HCT116 (cell line): ENCODE measurements at regions not wholly inside any gene's neighbourhood (a gene's known extent, or its start where the extent isn't known, plus 50 kb on each side); places are given as distances from the start of the nearest gene placed in this dataset.

Experiments used
- ATAC-seq: fragments of 200-7000 bp; cut with Tn5 transposase; 2 replicates; pipeline ENCODE4 v1.9.1; 2020; ENCODE audit warnings: mild to moderate bottlenecking, moderate library complexity
- BruUV-seq: library from RNA; stranded (reverse); fragments of 400-500 nt; replicated peaks from 2 replicates; lab custom pipeline; 2021; lab: Mats Ljungman, UMichigan
- CTCF ChIA-PET: fragments of 300-600 bp; sonication (Branson Sonifier 250); formaldehyde crosslinking; loops from one replicate; lab custom pipeline; 2021; ENCODE audit warnings: antibody characterized with exemption; lab: Charles Lee
- POLR2A ChIA-PET: fragments of 300-600, 350-600 bp; sonication (Branson Sonifier 250); formaldehyde crosslinking; loops from one replicate; lab custom pipeline; 2021; ENCODE audit warnings: antibody characterized with exemption; lab: Charles Lee
- RAD21 ChIA-PET, 2 experiments: fragments of 300-600 bp; sonication (Branson Sonifier 250); formaldehyde crosslinking; loops; one replicate each; lab custom pipeline; 2023; ENCODE audit warnings: low total read pairs in 2 of 2; ENCODE audit not compliant: uncharacterized antibody in 2 of 2, unreplicated experiment in 2 of 2, low non-redundant PET in 1 of 2; lab: Charles Lee
- DNase-seq: peaks from one replicate; pipeline ENCODE4 v3.0.0-alpha.2; 2010; ENCODE audit warnings: low read depth, low spot score
- H2AFZ ChIP-seq: fragments of 200-600 bp; shearing (Covaris generic), sonication (generic); 2 replicates; pipeline ENCODE4 v1.6.1; 2017; ENCODE audit warnings: low read depth, mixed run types, mixed read lengths, antibody characterized with exemption, low read length; ENCODE audit not compliant: poor library complexity, severe bottlenecking
- H3K27ac ChIP-seq: 2 replicates; pipeline ENCODE4 v1.5.1; 2012; ENCODE audit warnings: low read depth, low read length
- H3K27me3 ChIP-seq: fragments of 200-600 bp; sonication (generic); 2 replicates; pipeline ENCODE4 v1.6.1; 2016; ENCODE audit warnings: mixed run types, low read length, mixed read lengths; ENCODE audit not compliant: insufficient read depth
- H3K36me3 ChIP-seq, 2 experiments: fragments of 200-500 bp in 1 of 2; fragments of 200-600 bp in 1 of 2; sonication (Bioruptor generic) in 1 of 2; sonication (generic) in 1 of 2; 2 replicates each; pipeline versions ENCODE4 v1.5.1 to v1.6.1; 2014 to 2016; ENCODE audit warnings: low read length in 2 of 2, inconsistent platforms in 1 of 2, mixed read lengths in 1 of 2, mixed run types in 1 of 2; ENCODE audit not compliant: insufficient read depth in 2 of 2, control insufficient read depth in 1 of 2
- H3K4me1 ChIP-seq, 2 experiments: fragments of 200-600 bp in 1 of 2; sonication (generic) in 1 of 2; 2 replicates each; pipeline versions ENCODE4 v1.5.1 to v1.6.1; 2012 to 2017; ENCODE audit warnings: low read length in 2 of 2, inconsistent platforms in 1 of 2, mild to moderate bottlenecking in 1 of 2, mixed read lengths in 1 of 2, mixed run types in 1 of 2, moderate library complexity in 1 of 2; ENCODE audit not compliant: insufficient read depth in 2 of 2, control insufficient read depth in 1 of 2
- H3K4me2 ChIP-seq: fragments of 200-600 bp; sonication (generic); 2 replicates; pipeline ENCODE4 v1.6.1; 2017; ENCODE audit warnings: mixed run types, low read length, mixed read lengths
- H3K4me3 ChIP-seq, 2 experiments: fragments of 200-600 bp in 1 of 2; sonication (generic) in 1 of 2; replicated peaks in 1 of 2; 2 replicates each; pipeline ENCODE4 v1.5.1; 2011 to 2016; ENCODE audit warnings: low read length in 2 of 2, control low read depth in 1 of 2, low read depth in 1 of 2, mild to moderate bottlenecking in 1 of 2, mixed read lengths in 1 of 2, mixed run types in 1 of 2
- H3K79me2 ChIP-seq: fragments of 200-600 bp; sonication (generic); 2 replicates; pipeline ENCODE4 v1.6.1; 2017; ENCODE audit warnings: mild to moderate bottlenecking, mixed run types, low read length, moderate library complexity, mixed read lengths; ENCODE audit not compliant: insufficient read depth
- H3K9ac ChIP-seq: fragments of 200-600 bp; sonication (generic); 2 replicates; pipeline ENCODE4 v1.6.1; 2016; ENCODE audit warnings: low read length, mixed read lengths
- H3K9me2 ChIP-seq: fragments of 200-600 bp; sonication (generic), shearing (Covaris generic); 2 replicates; pipeline ENCODE4 v1.6.1; 2017; ENCODE audit warnings: mixed run types, mild to moderate bottlenecking, moderate library complexity; ENCODE audit not compliant: insufficient read depth
- H3K9me3 ChIP-seq, 2 experiments: fragments of 200-500 bp in 1 of 2; fragments of 200-600 bp in 1 of 2; sonication (Bioruptor generic) in 1 of 2; sonication (generic) in 1 of 2; 2 replicates each; pipeline ENCODE4 v1.6.1; 2014 to 2017; ENCODE audit warnings: low read length in 2 of 2, mixed read lengths in 2 of 2, inconsistent platforms in 1 of 2, low read depth in 1 of 2, mild to moderate bottlenecking in 1 of 2, mixed run types in 1 of 2, moderate library complexity in 1 of 2; ENCODE audit not compliant: control insufficient read depth in 1 of 2, insufficient read depth in 1 of 2
- H4K20me1 ChIP-seq: fragments of 200-600 bp; sonication (generic), shearing (Covaris generic); 2 replicates; pipeline ENCODE4 v1.6.1; 2017; ENCODE audit warnings: mixed run types, mild to moderate bottlenecking, moderate library complexity; ENCODE audit not compliant: insufficient read depth
- CBX3 ChIP-seq: IDR thresholded peaks from 2 replicates; pipeline ENCODE4 v1.6.1; 2012; ENCODE audit warnings: low read depth
- CEBPB ChIP-seq: IDR thresholded peaks from 2 replicates; pipeline ENCODE4 v1.6.1; 2012; ENCODE audit warnings: low read depth
- FOSL1 ChIP-seq: IDR thresholded peaks from 2 replicates; pipeline ENCODE4 v1.6.1; 2012; ENCODE audit warnings: low read depth
- JUND ChIP-seq: IDR thresholded peaks from 2 replicates; pipeline ENCODE4 v1.6.1; 2012
- POLR2A ChIP-seq: IDR thresholded peaks from 2 replicates; pipeline ENCODE4 v1.7.0; 2011; ENCODE audit warnings: borderline replicate concordance; ENCODE audit not compliant: insufficient read depth, insufficient read length; ENCODE audit errors: extremely low read depth
- POLR2AphosphoS5 ChIP-seq: IDR thresholded peaks from 2 replicates; pipeline ENCODE4 v1.6.1; 2011; ENCODE audit warnings: mild to moderate bottlenecking, low read depth, low read length, moderate library complexity
- SIN3A ChIP-seq: IDR thresholded peaks from 2 replicates; pipeline ENCODE4 v1.6.1; 2012; ENCODE audit warnings: low read depth
- SP1 ChIP-seq: IDR thresholded peaks from 2 replicates; pipeline ENCODE4 v1.6.1; 2012; ENCODE audit warnings: low read depth
- SRF ChIP-seq: IDR thresholded peaks from 2 replicates; pipeline ENCODE4 v1.6.1; 2012; ENCODE audit warnings: low read depth
- TCF7L2 ChIP-seq: IDR thresholded peaks from 2 replicates; pipeline ENCODE4 v1.7.0; 2011; ENCODE audit warnings: borderline replicate concordance, inconsistent platforms; ENCODE audit not compliant: insufficient read depth, insufficient read length; ENCODE audit errors: extremely low read depth
- ZNF274 ChIP-seq: fragments of 200-500 bp; sonication (Bioruptor generic); IDR thresholded peaks from 2 replicates; pipeline ENCODE4 v1.6.1; 2014; ENCODE audit warnings: mild to moderate bottlenecking, low read depth, low read length, inconsistent platforms
- intact Hi-C: fragments of 100-400 bp; cut with micrococcal nuclease; formaldehyde crosslinking; loops from 2 replicates; pipeline ENCODE4 v1.10.0; 2022
- TF ChIP-seq, protein P1 (sequence below): IDR thresholded peaks from 2 replicates; pipeline ENCODE4 v1.6.1; 2012; ENCODE audit warnings: low read depth
- TF ChIP-seq, protein P2 (sequence below): IDR thresholded peaks from 2 replicates; pipeline ENCODE4 v1.6.1; 2012
- TF ChIP-seq, protein P3 (sequence below): IDR thresholded peaks from 2 replicates; pipeline ENCODE4 v1.6.1; 2012

DNA sequence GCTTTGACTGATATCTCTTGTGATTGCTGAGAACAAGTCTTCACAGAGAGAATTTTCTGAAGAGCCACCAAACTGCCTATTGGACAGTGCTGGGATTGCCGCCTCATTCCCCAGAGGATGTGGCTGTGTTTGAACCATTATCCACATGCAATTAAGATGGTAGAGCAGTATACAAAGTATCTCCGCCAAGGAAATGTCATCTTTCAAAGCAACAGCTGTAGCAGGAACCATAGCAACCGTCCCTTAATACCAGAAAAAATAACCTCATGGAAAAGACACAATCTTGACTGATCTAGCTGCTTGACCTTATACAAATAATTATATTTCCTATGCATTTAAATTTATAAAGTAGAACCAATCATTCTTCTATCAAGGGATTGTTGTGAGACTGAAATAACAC is 772.6 kb upstream of the FAM98A start (continued):
- TF ChIP-seq, protein P1, sequence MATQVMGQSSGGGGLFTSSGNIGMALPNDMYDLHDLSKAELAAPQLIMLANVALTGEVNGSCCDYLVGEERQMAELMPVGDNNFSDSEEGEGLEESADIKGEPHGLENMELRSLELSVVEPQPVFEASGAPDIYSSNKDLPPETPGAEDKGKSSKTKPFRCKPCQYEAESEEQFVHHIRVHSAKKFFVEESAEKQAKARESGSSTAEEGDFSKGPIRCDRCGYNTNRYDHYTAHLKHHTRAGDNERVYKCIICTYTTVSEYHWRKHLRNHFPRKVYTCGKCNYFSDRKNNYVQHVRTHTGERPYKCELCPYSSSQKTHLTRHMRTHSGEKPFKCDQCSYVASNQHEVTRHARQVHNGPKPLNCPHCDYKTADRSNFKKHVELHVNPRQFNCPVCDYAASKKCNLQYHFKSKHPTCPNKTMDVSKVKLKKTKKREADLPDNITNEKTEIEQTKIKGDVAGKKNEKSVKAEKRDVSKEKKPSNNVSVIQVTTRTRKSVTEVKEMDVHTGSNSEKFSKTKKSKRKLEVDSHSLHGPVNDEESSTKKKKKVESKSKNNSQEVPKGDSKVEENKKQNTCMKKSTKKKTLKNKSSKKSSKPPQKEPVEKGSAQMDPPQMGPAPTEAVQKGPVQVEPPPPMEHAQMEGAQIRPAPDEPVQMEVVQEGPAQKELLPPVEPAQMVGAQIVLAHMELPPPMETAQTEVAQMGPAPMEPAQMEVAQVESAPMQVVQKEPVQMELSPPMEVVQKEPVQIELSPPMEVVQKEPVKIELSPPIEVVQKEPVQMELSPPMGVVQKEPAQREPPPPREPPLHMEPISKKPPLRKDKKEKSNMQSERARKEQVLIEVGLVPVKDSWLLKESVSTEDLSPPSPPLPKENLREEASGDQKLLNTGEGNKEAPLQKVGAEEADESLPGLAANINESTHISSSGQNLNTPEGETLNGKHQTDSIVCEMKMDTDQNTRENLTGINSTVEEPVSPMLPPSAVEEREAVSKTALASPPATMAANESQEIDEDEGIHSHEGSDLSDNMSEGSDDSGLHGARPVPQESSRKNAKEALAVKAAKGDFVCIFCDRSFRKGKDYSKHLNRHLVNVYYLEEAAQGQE, result no peak
- no peak for TF ChIP-seq SRF
- TF ChIP-seq CBX3, result no peak
- TF ChIP-seq, protein P2, sequence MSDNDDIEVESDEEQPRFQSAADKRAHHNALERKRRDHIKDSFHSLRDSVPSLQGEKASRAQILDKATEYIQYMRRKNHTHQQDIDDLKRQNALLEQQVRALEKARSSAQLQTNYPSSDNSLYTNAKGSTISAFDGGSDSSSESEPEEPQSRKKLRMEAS, result no peak
- no peak for TF ChIP-seq JUND
- TF ChIP-seq, protein P3, sequence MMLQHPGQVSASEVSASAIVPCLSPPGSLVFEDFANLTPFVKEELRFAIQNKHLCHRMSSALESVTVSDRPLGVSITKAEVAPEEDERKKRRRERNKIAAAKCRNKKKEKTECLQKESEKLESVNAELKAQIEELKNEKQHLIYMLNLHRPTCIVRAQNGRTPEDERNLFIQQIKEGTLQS, result no peak
- TF ChIP-seq CEBPB, result no peak

DNA sequence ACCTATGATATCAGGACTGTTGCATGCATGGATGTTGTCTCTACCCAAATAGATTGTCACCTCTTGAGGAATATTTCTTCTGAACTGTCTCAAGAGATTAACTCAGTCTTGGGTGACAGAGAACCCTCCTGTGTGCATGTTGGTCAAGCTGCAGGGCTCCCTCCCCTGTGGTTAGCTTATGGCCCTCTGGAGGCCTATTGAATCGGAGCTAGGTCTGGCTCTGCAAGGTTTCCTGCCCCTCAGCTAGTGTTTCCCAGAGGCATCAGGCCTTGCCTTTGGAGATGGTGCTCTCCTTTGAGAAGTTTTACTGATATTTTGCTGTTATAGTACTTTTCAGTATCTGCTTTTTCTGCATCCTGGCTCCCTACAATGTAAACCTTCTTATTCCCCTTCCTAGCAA is 769.2 kb upstream of the FAM98A start:
- BruUV-seq, result no TSS peak
- ChIA-PET CTCF (no interaction called here), RAD21 (no interaction called here)

More for the DNA sequence above, 769.2 kb upstream of the FAM98A start:
- Histone ChIP-seq H3K9me2 (no peaks in the 10 kb centered on the region), H3K9ac (no peak overlapping the region), H4K20me1 (no peaks in the 10 kb centered on the region), H3K27me3 (no peaks in the 10 kb centered on the region), H3K9me3 (peaks cover 0 to 4% of the 10 kb centered on the region in 2 experiments; a peak in 2 of 4 replicates), H3K79me2 (no peaks in the 10 kb centered on the region), H2AFZ (no peak overlapping the region), H3K4me1 (no peaks in the 10 kb centered on the region), H3K4me2 (no peak overlapping the region), H3K4me3 (no peak overlapping the region), H3K27ac (no peak overlapping the region), H3K36me3 (no peaks in the 10 kb centered on the region)
- ATAC-seq (no peak), DNase-seq (no peak)
- intact Hi-C loops, result no loop called here
- POLR2A ChIA-PET, result no interaction called here
- no peak for TF ChIP-seq ZNF274
- no peak for TF ChIP-seq SP1
- TF ChIP-seq, protein P1, result no peak
- TF ChIP-seq POLR2A, result no peak
- no peak for TF ChIP-seq CEBPB
- no peak for TF ChIP-seq SIN3A
- no peak for TF ChIP-seq POLR2AphosphoS5
- no peak for TF ChIP-seq TCF7L2
- TF ChIP-seq CBX3, result no peak
- no peak for TF ChIP-seq FOSL1
